Memory B cell (primary cell): ENCODE measurements at regions not wholly inside any gene's neighbourhood (a gene's known extent, or its start where the extent isn't known, plus 50 kb on each side); places are given as distances from the start of the nearest gene placed in this dataset.

Experiments used
- ATAC-seq: fragments of 150-1000 bp; cut with Tn5 transposase; 2 replicates; pipeline ENCODE4 v1.10.0; 2021; ENCODE audit warnings: low read depth, mild to moderate bottlenecking, moderate library complexity
- DNase-seq, 2 donors: peaks; one replicate each; pipeline ENCODE4 v3.0.0; 2022; ENCODE audit warnings: low spot score in 2 of 2
- H3K27ac Mint-ChIP-seq: one replicate; pipeline ENCODE4 v1.8.0; 2022; ENCODE audit warnings: mild to moderate bottlenecking, moderate library complexity, mixed read lengths
- H3K27me3 Mint-ChIP-seq: one replicate; pipeline ENCODE4 v1.8.0; 2022; ENCODE audit warnings: mixed read lengths
- H3K36me3 Mint-ChIP-seq: one replicate; pipeline ENCODE4 v1.8.0; 2022; ENCODE audit warnings: mild to moderate bottlenecking, mixed read lengths
- H3K4me1 Mint-ChIP-seq: one replicate; pipeline ENCODE4 v1.8.0; 2022; ENCODE audit warnings: mixed read lengths
- H3K4me3 Mint-ChIP-seq: one replicate; pipeline ENCODE4 v1.8.0; 2022; ENCODE audit warnings: mild to moderate bottlenecking, moderate library complexity, mixed read lengths
- H3K9me3 Mint-ChIP-seq: one replicate; pipeline ENCODE4 v1.8.0; 2022; ENCODE audit warnings: mixed read lengths

GRCh38 chr9:7368410-7369292, 430.9 kb downstream of the DMAC1 start:
- H3K4me1 Mint-ChIP-seq = no peaks in the 10 kb centered on the region
- H3K4me3 Mint-ChIP-seq = no peak overlapping the region
- H3K36me3 Mint-ChIP-seq = no peaks in the 10 kb centered on the region
- no peaks in the 10 kb centered on the region for H3K27me3 Mint-ChIP-seq
- ATAC-seq (no peak), DNase-seq (no peak)
- no peaks in the 10 kb centered on the region for H3K9me3 Mint-ChIP-seq
- H3K27ac Mint-ChIP-seq = no peak overlapping the region

- no peaks in the 10 kb centered on the region for H3K9me3 Mint-ChIP-seq
- DNase-seq (no peak), ATAC-seq (no peak)
- no peaks in the 10 kb centered on the region for H3K4me1 Mint-ChIP-seq
- H3K27me3 Mint-ChIP-seq = no peaks in the 10 kb centered on the region
- H3K4me3 Mint-ChIP-seq = no peak overlapping the region
- no peak overlapping the region for H3K27ac Mint-ChIP-seq
- no peaks in the 10 kb centered on the region for H3K36me3 Mint-ChIP-seq
Measured at GRCh38 chr9:7367726-7368125, 431.9 kb downstream of the DMAC1 start.

- Mint-ChIP-seq H3K9me3 (no peaks in the 10 kb centered on the region), H3K27ac (no peak overlapping the region), H3K36me3 (no peaks in the 10 kb centered on the region), H3K4me1 (no peaks in the 10 kb centered on the region), H3K4me3 (no peak overlapping the region), H3K27me3 (no peaks in the 10 kb centered on the region)
- ATAC-seq (no peak), DNase-seq (no peak)
Measured at GRCh38 chr9:7366121-7366520, 433.5 kb downstream of the DMAC1 start.

DNA sequence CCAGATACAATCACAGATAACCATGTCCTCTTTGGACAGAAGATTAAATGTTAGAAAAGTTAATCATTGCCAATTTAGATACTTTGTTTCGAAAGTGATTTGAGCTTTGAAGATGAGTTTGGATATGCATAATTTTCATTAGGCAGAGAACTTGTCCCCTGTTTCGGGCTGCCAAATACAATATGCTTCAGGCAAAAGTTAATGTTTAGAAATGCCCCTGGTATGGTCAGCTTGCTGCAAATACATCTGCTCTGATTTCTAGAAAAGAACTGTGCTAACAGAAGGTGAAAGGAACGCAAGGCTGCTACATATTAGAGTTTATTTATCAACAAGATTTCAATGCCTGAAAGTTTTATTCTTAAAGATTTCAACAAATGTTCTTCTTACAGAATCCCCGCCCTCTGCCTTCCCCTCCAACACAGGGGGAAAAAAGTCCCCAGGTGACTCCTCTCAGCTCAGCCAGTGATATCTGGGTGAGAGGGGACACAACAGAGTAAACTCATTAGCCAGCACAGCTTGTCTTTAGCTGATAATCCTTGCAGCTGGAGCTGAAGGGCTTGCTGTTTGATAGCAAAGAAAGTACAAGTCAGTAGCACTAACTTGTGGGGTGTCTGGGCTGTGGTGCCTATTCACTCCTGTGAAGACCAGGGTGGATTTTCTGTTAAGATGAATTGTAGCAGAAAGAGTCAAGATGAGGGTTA, 435.7 kb downstream of the DMAC1 start:
- ATAC-seq (no peak), DNase-seq (no peak)
- no peaks in the 10 kb centered on the region for H3K9me3 Mint-ChIP-seq
- no peak overlapping the region for H3K4me3 Mint-ChIP-seq
- no peak overlapping the region for H3K27ac Mint-ChIP-seq
- H3K27me3 Mint-ChIP-seq = no peaks in the 10 kb centered on the region
- H3K36me3 Mint-ChIP-seq = no peaks in the 10 kb centered on the region
- no peaks in the 10 kb centered on the region for H3K4me1 Mint-ChIP-seq

GRCh38 chr9:7360513-7360912, 439.1 kb downstream of the DMAC1 start:
- H3K27ac Mint-ChIP-seq = no peak overlapping the region
- H3K36me3 Mint-ChIP-seq = no peaks in the 10 kb centered on the region
- DNase-seq = no peak
- H3K4me1 Mint-ChIP-seq = no peaks in the 10 kb centered on the region
- H3K4me3 Mint-ChIP-seq = no peak overlapping the region
- H3K27me3 Mint-ChIP-seq = peaks cover 2% of the 10 kb centered on the region
- H3K9me3 Mint-ChIP-seq = no peaks in the 10 kb centered on the region
- ATAC-seq = no peak

- Mint-ChIP-seq H3K4me1 (no peaks in the 10 kb centered on the region), H3K36me3 (no peaks in the 10 kb centered on the region), H3K4me3 (no peak overlapping the region), H3K27ac (no peak overlapping the region), H3K27me3 (peaks cover 2% of the 10 kb centered on the region), H3K9me3 (no peaks in the 10 kb centered on the region)
- ATAC-seq (no peak), DNase-seq (no peak)
Measured at GRCh38 chr9:7358876-7359275, 440.7 kb downstream of the DMAC1 start.

- Mint-ChIP-seq H3K27ac (no peak overlapping the region), H3K27me3 (peaks cover 2% of the 10 kb centered on the region), H3K36me3 (no peaks in the 10 kb centered on the region), H3K4me3 (no peak overlapping the region), H3K9me3 (peaks cover 2% of the 10 kb centered on the region), H3K4me1 (no peaks in the 10 kb centered on the region)
- no peak for DNase-seq
- ATAC-seq = no peak
Measured at GRCh38 chr9:7354704-7355103, 444.9 kb downstream of the DMAC1 start.

- no peaks in the 10 kb centered on the region for H3K36me3 Mint-ChIP-seq
Measured at GRCh38 chr9:7348692-7349091, 450.9 kb downstream of the DMAC1 start.

DNA sequence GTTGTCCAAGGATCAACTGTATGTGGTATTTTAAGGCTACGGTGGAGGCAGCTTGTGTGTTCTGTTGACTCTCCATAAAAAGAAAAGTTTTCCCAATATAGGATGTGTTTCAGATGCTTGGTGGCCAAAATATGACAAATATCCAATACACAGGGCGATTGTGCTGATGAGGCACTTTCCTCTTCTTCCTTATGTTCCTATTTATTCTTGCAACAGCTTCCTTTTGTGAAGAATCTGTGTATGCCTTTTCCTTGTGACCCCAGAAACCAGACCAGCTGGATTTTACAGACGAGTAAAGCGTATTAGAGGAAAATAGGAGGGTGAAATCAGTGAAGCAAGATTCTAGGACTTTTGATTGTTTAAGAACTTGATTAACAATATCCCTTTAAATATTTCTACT, 452.0 kb downstream of the DMAC1 start:
- ATAC-seq = no peak
- peaks cover 7% of the 10 kb centered on the region for H3K9me3 Mint-ChIP-seq
- no peaks in the 10 kb centered on the region for H3K36me3 Mint-ChIP-seq
- peaks cover 3% of the 10 kb centered on the region for H3K27me3 Mint-ChIP-seq
- no peaks in the 10 kb centered on the region for H3K4me1 Mint-ChIP-seq
- H3K27ac Mint-ChIP-seq = no peak overlapping the region
- no peak overlapping the region for H3K4me3 Mint-ChIP-seq
- DNase-seq = no peak

More at GRCh38 chr9:7348692-7349091, 450.9 kb downstream of the DMAC1 start:
- no peaks in the 10 kb centered on the region for H3K4me1 Mint-ChIP-seq
- ATAC-seq (no peak), DNase-seq (no peak)
- H3K9me3 Mint-ChIP-seq = peaks cover 7% of the 10 kb centered on the region
- no peak overlapping the region for H3K4me3 Mint-ChIP-seq
- no peak overlapping the region for H3K27ac Mint-ChIP-seq
- peaks cover 3% of the 10 kb centered on the region for H3K27me3 Mint-ChIP-seq

DNA sequence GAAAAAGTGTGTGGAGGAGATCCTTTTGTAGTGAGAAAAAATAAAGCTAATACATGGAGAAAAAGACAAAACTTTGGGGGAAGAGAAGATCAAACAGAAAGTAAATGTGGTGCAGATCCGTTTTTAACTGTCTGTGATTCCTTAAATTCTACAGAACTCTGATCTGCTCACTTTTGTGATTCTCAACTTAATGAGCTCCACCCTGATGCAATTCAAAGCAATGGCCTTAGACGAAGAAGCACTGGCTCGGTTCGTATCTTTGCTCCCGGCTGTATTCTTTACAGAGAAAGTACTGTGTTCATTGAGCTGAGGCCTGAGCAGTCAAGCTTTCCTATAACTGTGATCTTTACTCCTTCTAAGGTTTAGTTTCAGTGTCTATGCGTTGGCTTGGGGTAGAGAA, 453.4 kb downstream of the DMAC1 start:
- H3K27ac Mint-ChIP-seq = no peak overlapping the region
- H3K36me3 Mint-ChIP-seq = no peaks in the 10 kb centered on the region
- H3K9me3 Mint-ChIP-seq = peaks cover 7% of the 10 kb centered on the region
- no peak overlapping the region for H3K4me3 Mint-ChIP-seq
- H3K4me1 Mint-ChIP-seq = no peaks in the 10 kb centered on the region
- H3K27me3 Mint-ChIP-seq = peaks cover 3% of the 10 kb centered on the region
- DNase-seq = no peak
- ATAC-seq = no peak

GRCh38 chr9:7342736-7343135, 456.8 kb downstream of the DMAC1 start:
- ATAC-seq = no peak

DNA sequence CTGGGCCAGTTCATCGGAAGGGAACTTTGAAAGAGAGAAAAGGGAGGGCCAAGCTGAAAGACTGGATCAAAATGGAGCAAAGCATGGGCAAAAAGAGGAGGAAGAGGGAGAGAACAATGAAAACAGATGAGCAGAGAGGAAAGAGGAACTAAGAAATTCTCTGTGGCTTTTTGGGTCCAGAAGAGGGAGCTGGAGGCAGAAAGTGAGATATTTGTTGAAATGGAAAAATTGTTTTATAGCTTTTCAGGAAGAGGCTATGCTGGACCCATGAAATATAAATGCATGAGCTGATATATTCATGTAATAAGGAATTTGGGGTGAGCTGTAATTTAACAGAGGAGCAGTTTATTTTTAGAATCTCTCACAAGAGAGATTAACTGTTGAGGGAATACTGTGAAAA, 457.3 kb downstream of the DMAC1 start:
- no peak overlapping the region for H3K4me3 Mint-ChIP-seq
- H3K27me3 Mint-ChIP-seq = peaks cover 7% of the 10 kb centered on the region
- H3K9me3 Mint-ChIP-seq = no peaks in the 10 kb centered on the region
- no peak overlapping the region for H3K27ac Mint-ChIP-seq
- no peaks in the 10 kb centered on the region for H3K36me3 Mint-ChIP-seq
- H3K4me1 Mint-ChIP-seq = no peaks in the 10 kb centered on the region
- no peak for ATAC-seq
- no peak for DNase-seq

More at GRCh38 chr9:7342736-7343135, 456.8 kb downstream of the DMAC1 start:
- no peak for DNase-seq
- no peak overlapping the region for H3K27ac Mint-ChIP-seq
- no peaks in the 10 kb centered on the region for H3K9me3 Mint-ChIP-seq
- no peaks in the 10 kb centered on the region for H3K36me3 Mint-ChIP-seq
- peaks cover 5% of the 10 kb centered on the region for H3K27me3 Mint-ChIP-seq
- no peak overlapping the region for H3K4me3 Mint-ChIP-seq
- no peaks in the 10 kb centered on the region for H3K4me1 Mint-ChIP-seq

- Mint-ChIP-seq H3K27ac (no peak overlapping the region), H3K4me1 (no peaks in the 10 kb centered on the region), H3K27me3 (peaks cover 9% of the 10 kb centered on the region), H3K9me3 (no peaks in the 10 kb centered on the region), H3K4me3 (no peak overlapping the region), H3K36me3 (no peaks in the 10 kb centered on the region)
- DNase-seq (no peak), ATAC-seq (no peak)
Measured at GRCh38 chr9:7341571-7341970, 458.0 kb downstream of the DMAC1 start.

DNA sequence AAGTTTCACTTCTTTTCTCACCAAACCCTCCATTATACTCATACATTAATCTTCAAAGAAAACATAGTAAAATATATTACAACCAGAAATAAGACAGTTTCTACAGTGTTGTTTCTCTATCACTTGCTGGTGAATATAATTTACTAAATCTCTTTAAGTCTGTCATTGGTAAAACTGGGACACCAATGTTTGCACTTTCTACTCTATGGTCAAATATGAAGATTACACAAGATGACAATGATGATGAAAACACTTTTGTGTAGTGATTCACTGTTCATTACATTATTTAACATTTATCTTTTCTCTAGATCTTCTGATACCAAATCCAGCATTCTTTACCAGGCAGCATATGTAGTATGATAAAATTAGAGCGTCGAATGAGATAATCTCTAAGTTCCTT, 459.1 kb downstream of the DMAC1 start:
- Mint-ChIP-seq H3K27me3 (peaks cover 9% of the 10 kb centered on the region), H3K4me1 (no peaks in the 10 kb centered on the region), H3K9me3 (no peaks in the 10 kb centered on the region), H3K27ac (no peak overlapping the region), H3K36me3 (no peaks in the 10 kb centered on the region), H3K4me3 (no peak overlapping the region)
- ATAC-seq = no peak
- DNase-seq = no peak
